GM19467 (cell line): ENCODE measurements at regions not wholly inside any gene's neighbourhood (a gene's known extent, or its start where the extent isn't known, plus 50 kb on each side); places are given as distances from the start of the nearest gene placed in this dataset.
"Not testable (repeated sequence)": the region's sequence is repeated elsewhere in the genome, so short reads cannot be mapped to it uniquely, and the experiment has no call there.

Experiments
- ATAC-seq: cut with Tn5 transposase; IDR thresholded peaks from one replicate; pipeline ENCODE4 v1.9.1; 2021; ENCODE audit warnings: mild to moderate bottlenecking, moderate library complexity; ENCODE audit not compliant: unreplicated experiment

- no peak for ATAC-seq
Measured at GRCh38 chr6:56725254-56725653, 82.6 kb upstream of the DST start.

GRCh38 chr6:56724455-56724854 is 81.8 kb upstream of the DST start:
- no peak for ATAC-seq

GRCh38 chr6:56720882-56721281 is 78.2 kb upstream of the DST start:
- ATAC-seq, result no peak

DNA sequence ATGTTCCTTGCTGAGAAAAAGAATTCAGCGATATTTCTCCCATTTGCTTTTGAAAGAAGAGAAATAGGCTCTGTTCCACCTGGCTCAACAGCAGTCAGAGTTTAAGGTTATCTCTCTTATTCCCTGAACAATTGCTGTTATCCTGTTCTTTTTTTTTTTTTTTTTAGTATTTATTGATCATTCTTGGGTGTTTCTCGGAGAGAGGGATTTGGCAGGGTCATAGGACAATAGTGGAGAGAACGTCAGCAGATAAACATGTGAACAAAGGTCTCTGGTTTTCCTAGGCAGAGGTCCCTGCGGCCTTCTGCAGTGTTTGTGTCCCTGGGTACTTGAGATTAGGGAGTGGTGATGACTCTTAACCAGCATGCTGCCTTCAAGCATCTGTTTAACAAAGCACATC is 77.5 kb upstream of the DST start:
- not testable (repeated sequence) for ATAC-seq

GRCh38 chr6:56719315-56720058 is 76.8 kb upstream of the DST start:
- ATAC-seq, result not testable (repeated sequence)

GRCh38 chr6:56718236-56718635 is 75.5 kb upstream of the DST start:
- ATAC-seq, result no peak

GRCh38 chr6:56716229-56716628 is 73.5 kb upstream of the DST start:
- no peak for ATAC-seq

DNA sequence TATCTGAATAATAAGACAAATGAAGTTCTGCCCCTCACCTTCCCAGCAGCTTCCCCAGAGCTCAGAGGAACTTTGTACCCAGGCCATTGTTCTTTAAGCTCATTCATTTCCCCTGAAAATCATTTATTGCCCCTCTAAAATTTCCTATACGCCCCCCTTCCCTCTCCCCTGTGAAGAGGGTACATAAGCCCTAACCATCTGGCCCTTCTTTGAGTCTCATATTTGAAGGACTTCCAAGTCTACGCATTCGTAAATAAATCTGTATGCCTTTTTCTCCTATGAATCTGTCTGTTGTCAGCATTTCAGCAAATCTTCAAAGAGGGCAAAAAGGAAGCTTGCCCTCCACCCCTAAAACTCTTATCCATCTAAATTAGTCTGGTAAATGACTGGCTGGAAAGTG is 73.1 kb upstream of the DST start:
- ATAC-seq, result no peak

DNA sequence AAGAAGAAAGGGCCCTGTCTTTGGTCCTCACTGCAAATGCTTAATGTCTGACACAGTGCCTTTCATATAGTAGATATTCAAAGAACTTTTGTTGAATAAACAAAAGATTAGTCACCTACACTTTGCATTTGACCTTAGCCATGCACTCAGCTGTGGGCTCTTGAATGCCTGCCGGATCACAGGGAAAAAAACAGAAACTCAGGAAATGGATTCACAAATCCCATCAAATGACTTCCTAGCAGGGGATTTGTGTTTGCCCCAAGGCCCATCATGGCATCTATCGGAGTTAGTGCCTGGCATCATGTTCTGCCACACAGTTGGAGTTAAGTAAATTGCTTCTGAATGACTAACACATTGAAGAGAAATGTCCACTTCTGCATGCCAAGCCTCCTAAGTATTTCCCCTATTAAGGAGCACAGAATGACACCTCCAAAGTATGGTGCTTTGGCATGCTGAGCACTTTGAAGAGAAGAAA is 72.3 kb upstream of the DST start:
- no peak for ATAC-seq

- no peak for ATAC-seq
Measured at GRCh38 chr6:56714273-56714672, 71.6 kb upstream of the DST start.

DNA sequence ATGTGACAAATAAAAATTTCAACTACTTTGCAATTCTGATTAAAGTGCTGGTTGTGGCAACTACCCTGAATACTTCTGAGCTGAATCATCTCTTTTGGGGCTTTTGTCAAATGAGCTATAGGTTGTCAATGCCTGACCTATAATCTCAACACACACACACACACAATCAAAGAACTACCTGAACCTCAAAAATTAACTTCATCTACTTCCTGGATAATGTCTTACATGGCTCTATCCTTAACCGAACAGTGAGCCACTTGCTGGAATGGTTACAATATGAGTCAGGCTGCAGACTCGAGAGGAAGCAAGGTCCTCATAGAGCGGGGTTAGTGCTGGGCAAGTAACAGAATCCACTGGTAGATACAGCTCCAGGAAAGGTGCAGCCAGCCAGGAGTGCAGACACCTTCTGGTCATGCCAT is 70.6 kb upstream of the DST start:
- ATAC-seq, result no peak

- no peak for ATAC-seq
Measured at GRCh38 chr6:56710967-56711366, 68.3 kb upstream of the DST start.

DNA sequence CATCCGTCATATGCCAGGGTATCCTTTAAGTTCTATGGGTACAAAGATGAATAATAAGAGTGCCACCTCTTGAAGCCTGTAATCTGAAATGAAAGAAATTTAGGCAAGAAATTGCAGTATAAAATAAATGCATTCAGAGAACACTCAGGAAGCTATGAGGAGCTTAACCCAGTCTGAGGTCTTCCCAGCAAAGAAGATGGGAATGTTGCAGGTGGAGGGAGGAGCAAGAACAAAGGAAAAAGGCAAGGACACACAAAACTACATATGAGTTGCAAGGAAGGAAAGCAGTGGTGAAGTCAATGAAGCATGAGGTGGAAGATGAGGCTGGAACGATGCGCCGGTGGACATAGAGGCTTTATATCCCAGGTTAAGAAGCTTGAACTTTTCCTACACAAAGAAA is 67.0 kb upstream of the DST start:
- ATAC-seq, result no peak

DNA sequence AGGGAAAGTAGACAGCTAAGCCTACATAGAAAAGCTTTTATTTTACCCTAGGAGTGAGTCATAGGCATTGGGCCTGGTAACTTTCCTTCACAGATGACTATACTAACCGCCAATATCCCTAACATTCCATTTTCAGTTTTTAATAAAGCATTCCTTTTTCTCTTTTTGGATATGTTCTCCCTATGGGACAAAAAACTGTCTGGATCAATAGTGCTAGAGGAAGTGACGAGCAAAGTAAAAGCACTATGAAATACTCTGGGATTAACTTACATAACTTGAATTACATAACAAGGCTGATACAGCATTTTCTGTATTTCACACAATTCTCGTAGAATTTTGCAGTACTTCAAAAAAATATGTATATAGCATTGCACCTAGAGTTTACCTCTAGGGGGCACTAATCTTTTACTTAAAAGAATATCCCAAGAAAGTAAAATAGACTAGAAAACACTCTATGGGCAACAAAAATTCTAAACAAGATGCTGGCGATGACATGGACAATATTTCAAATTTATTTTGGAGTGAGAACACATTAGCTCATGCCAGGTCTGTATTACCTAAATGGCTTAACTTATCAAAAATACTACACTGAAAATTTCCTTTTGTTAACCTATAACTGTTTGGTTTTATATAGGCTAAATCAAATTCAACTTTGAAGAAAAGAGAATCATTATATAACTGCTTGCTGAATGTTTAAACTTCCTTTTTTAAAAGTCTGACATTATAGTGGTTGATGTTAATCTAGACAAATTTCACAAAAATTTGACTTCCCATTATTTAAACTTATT is 66.3 kb upstream of the DST start:
- ATAC-seq, result no peak

DNA sequence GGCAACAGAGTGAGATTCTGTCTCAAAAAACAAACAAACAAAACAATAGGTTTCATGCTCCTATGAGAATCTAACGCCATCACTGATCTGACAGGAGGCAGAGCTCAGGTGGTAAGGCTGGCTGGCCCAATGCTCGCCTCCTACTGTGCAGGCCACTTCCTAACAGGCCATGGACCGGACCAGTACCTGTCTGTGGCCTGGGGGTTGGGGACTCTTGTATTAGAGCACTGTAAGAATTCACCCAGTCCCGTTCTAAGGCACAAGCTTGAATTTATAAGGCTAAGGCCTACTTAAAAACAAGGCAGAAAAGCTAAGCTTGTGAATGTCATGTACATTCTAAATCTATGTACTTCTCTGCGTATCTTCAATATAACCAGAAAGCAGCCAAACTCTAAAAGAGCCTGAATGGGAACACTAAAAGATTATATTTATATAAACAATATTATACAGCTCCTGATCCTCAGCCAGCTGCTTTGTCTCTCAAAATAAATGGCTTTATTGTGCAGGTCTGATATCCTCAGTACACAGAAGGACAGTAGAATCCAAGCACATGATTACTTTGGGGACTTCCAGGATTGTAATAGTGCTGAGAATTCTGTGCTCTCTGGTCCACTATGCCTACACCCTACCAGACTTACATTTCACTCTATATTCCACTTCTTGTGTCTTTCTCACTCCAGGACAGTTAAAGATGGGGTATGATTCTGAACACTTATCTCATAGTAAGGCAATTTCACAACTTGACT is 64.5 kb upstream of the DST start:
- no peak for ATAC-seq

GRCh38 chr6:56699066-56699654 is 56.5 kb upstream of the DST start:
- no peak for ATAC-seq

DNA sequence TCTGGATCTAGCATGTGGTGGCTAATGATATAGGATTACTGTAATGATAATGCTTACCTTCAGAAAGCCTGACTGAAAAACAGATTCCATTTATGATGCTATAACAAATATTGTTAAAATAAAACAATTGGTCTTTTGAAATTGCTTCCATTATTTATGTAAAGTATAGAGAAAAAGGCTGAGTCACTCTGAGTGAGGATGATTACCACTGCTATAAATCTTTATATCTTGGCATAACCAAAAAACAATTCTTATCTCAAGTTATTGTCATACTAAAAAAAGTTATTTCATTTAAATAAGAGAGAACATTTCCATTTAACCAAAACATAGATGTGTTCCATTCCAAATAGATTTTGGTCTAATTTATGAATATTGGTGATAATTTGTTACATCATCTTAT is 53.0 kb upstream of the DST start:
- ATAC-seq, result no peak

DNA sequence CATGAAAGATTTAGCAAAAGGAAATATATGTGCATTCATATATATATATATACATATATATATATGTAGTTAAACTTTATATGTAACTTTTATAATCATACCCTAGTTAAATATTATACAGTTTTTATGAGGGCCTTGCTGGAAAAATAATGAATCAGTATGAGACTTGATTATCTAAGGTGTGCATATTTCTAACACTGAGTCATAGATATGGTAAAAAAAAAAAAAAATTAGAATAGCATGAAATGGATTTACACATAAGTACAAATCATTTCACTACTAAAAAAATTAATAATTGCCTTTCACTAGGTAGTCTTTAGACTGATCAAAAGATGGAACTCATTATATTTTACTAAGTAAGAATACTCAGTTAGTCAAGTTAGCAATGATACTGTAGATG is 51.3 kb upstream of the DST start:
- no peak for ATAC-seq

- no peak for ATAC-seq
Measured at GRCh38 chr6:56693246-56693607, 50.5 kb upstream of the DST start.

- no peak for ATAC-seq
Measured at GRCh38 chr6:56692523-56693245, 50.0 kb upstream of the DST start.
